NCI-H82 treated with DMSO at 0.1 percent for 48 hours (cell line): ENCODE measurements at regions not wholly inside any gene's neighbourhood (a gene's known extent, or its start where the extent isn't known, plus 50 kb on each side); places are given as distances from the start of the nearest gene placed in this dataset.
A peak's percentile ranks its signal among the peaks of the same experiment; 100 is the strongest.
"Not testable (repeated sequence)": the region's sequence is repeated elsewhere in the genome, so short reads cannot be mapped to it uniquely, and the experiment has no call there.

Experiments
- DNase-seq: peaks from one replicate; lab custom pipeline; 2025; ENCODE audit not compliant: unreplicated experiment; lab: John Stamatoyannopoulos, UW

- DNase-seq: not testable (repeated sequence)
Observed at GRCh38 chr11:109967136-109967535, 126.1 kb upstream of the ZC3H12C start.

- no peak for DNase-seq
Observed at GRCh38 chr11:109968299-109968698, 124.9 kb upstream of the ZC3H12C start.

GRCh38 chr11:109968781-109969180 is 124.4 kb upstream of the ZC3H12C start:
- DNase-seq: no peak

GRCh38 chr11:109970516-109971183 is 122.5 kb upstream of the ZC3H12C start:
- DNase-seq: no peak

GRCh38 chr11:109971184-109971523 is 122.0 kb upstream of the ZC3H12C start:
- no peak for DNase-seq

- no peak for DNase-seq
Observed at GRCh38 chr11:109972181-109972715, 120.9 kb upstream of the ZC3H12C start.

- DNase-seq: no peak
Observed at GRCh38 chr11:109972939-109973338, 120.3 kb upstream of the ZC3H12C start.

- peak; percentile 42 for DNase-seq
Observed at GRCh38 chr11:109973486-109973885, 119.7 kb upstream of the ZC3H12C start.

GRCh38 chr11:109974523-109974922 is 118.7 kb upstream of the ZC3H12C start:
- no peak for DNase-seq

GRCh38 chr11:109978895-109979294 is 114.3 kb upstream of the ZC3H12C start:
- no peak for DNase-seq

- DNase-seq: no peak
Observed at GRCh38 chr11:109981031-109981636, 112.1 kb upstream of the ZC3H12C start.

GRCh38 chr11:109983358-109983757 is 109.8 kb upstream of the ZC3H12C start:
- no peak for DNase-seq

GRCh38 chr11:109984634-109985289 is 108.4 kb upstream of the ZC3H12C start:
- no peak for DNase-seq

- no peak for DNase-seq
Observed at GRCh38 chr11:109986488-109986887, 106.7 kb upstream of the ZC3H12C start.

- no peak for DNase-seq
Observed at GRCh38 chr11:109991835-109992234, 101.4 kb upstream of the ZC3H12C start.

- no peak for DNase-seq
Observed at GRCh38 chr11:109993786-109994185, 99.4 kb upstream of the ZC3H12C start.

- DNase-seq: no peak
Observed at GRCh38 chr11:109994907-109995306, 98.3 kb upstream of the ZC3H12C start.

GRCh38 chr11:109996060-109996459 is 97.1 kb upstream of the ZC3H12C start:
- DNase-seq: no peak

- DNase-seq: no peak
Observed at GRCh38 chr11:109998921-109999320, 94.3 kb upstream of the ZC3H12C start.

GRCh38 chr11:110000031-110000502 is 93.1 kb upstream of the ZC3H12C start:
- no peak for DNase-seq

- no peak for DNase-seq
Observed at GRCh38 chr11:110000850-110001249, 92.3 kb upstream of the ZC3H12C start.

GRCh38 chr11:110003426-110003825 is 89.8 kb upstream of the ZC3H12C start:
- no peak for DNase-seq
